IMR-90 (cell line): ENCODE measurements at regions not wholly inside any gene's neighbourhood (a gene's known extent, or its start where the extent isn't known, plus 50 kb on each side); places are given as distances from the start of the nearest gene placed in this dataset.

ENCODE experiments used
- ATAC-seq: fragments of 200-7000 bp; cut with Tn5 transposase; 2 replicates; pipeline ENCODE4 v1.9.1; 2020; ENCODE audit warnings: low read depth, mild to moderate bottlenecking, moderate library complexity
- BruUV-seq: library from RNA; stranded (reverse); fragments of 400-500 nt; replicated peaks from 2 replicates; lab custom pipeline; 2021; lab: Mats Ljungman, UMichigan
- CTCF ChIA-PET: fragments of 300-600 bp; formaldehyde crosslinking; extraction: SDS; loops from one replicate; lab custom pipeline; 2021; ENCODE audit warnings: antibody characterized with exemption; lab: Yijun Ruan, JAX
- POLR2A ChIA-PET: fragments of 300-600 bp; sonication (Branson Sonifier 250); formaldehyde crosslinking; loops from one replicate; lab custom pipeline; 2022; ENCODE audit warnings: antibody characterized with exemption; ENCODE audit not compliant: unreplicated experiment; lab: Charles Lee
- DNase-seq: peaks from one replicate; pipeline ENCODE4 v3.0.0; 2013
- H2AFZ ChIP-seq: replicated peaks from 2 replicates; pipeline ENCODE3; 2013; ENCODE audit warnings: low read length, mild to moderate bottlenecking; ENCODE audit not compliant: poor library complexity
- H2AK5ac ChIP-seq: 2 replicates; pipeline ENCODE4 v1.6.1; 2013; ENCODE audit warnings: low read depth, low read length, inconsistent platforms
- H2AK9ac ChIP-seq: replicated peaks from 2 replicates; pipeline ENCODE3; 2013; ENCODE audit warnings: mild to moderate bottlenecking, low read depth, low read length, moderate library complexity; ENCODE audit not compliant: poor library complexity
- H2BK120ac ChIP-seq: 2 replicates; pipeline ENCODE4 v1.6.1; 2013; ENCODE audit warnings: low read depth, low read length, inconsistent platforms
- H2BK15ac ChIP-seq: 3 replicates; pipeline ENCODE4 v1.6.1; 2013; ENCODE audit warnings: low read depth, low read length, inconsistent platforms
- H2BK20ac ChIP-seq: 2 replicates; pipeline ENCODE4 v1.6.1; 2013; ENCODE audit warnings: low read depth, mild to moderate bottlenecking, inconsistent platforms, low read length, moderate library complexity
- H2BK5ac ChIP-seq: 2 replicates; pipeline ENCODE4 v1.6.1; 2013; ENCODE audit warnings: mild to moderate bottlenecking, low read depth, low read length, inconsistent platforms; ENCODE audit not compliant: poor library complexity, severe bottlenecking
- H3K14ac ChIP-seq: replicated peaks from 2 replicates; pipeline ENCODE4 v1.6.1; 2013; ENCODE audit warnings: low read depth, low read length, inconsistent platforms
- H3K18ac ChIP-seq: 2 replicates; pipeline ENCODE4 v1.6.1; 2013; ENCODE audit warnings: low read depth, low read length, control low read depth
- H3K23ac ChIP-seq: 2 replicates; pipeline ENCODE4 v1.6.1; 2013; ENCODE audit warnings: low read depth, low read length, inconsistent platforms
- H3K27ac ChIP-seq: 2 replicates; pipeline ENCODE4 v1.5.1; 2013; ENCODE audit warnings: mild to moderate bottlenecking, control low read depth, low read length; ENCODE audit not compliant: insufficient read depth
- H3K27me3 ChIP-seq: 2 replicates; pipeline ENCODE4 v1.6.1; 2013; ENCODE audit warnings: low read length; ENCODE audit not compliant: control insufficient read depth, insufficient read depth
- H3K36me3 ChIP-seq: 2 replicates; pipeline ENCODE4 v1.6.1; 2013; ENCODE audit warnings: low read length, mixed read lengths; ENCODE audit not compliant: control insufficient read depth, insufficient read depth
- H3K4ac ChIP-seq: 2 replicates; pipeline ENCODE4 v1.6.1; 2013; ENCODE audit warnings: low read depth, low read length, inconsistent platforms
- H3K4me1 ChIP-seq: 2 replicates; pipeline ENCODE4 v1.6.1; 2013; ENCODE audit warnings: low read length, mixed read lengths; ENCODE audit not compliant: control insufficient read depth, insufficient read depth
- H3K4me2 ChIP-seq: 2 replicates; pipeline ENCODE4 v1.6.1; 2013; ENCODE audit warnings: low read depth, mild to moderate bottlenecking, control low read depth, low read length, moderate library complexity
- H3K4me3 ChIP-seq: 2 replicates; pipeline ENCODE4 v1.5.1; 2013; ENCODE audit warnings: low read depth, mild to moderate bottlenecking, control low read depth, low read length, moderate library complexity; ENCODE audit not compliant: insufficient read depth
- H3K56ac ChIP-seq: 2 replicates; pipeline ENCODE4 v1.6.1; 2013; ENCODE audit warnings: low read length, inconsistent platforms; ENCODE audit not compliant: insufficient read depth; ENCODE audit errors: extremely low read depth
- H3K79me1 ChIP-seq, 2 experiments: 2 replicates each; pipeline ENCODE4 v1.6.1; 2013; ENCODE audit warnings: low read length in 2 of 2, inconsistent platforms in 1 of 2, low read depth in 1 of 2
- H3K9ac ChIP-seq: 2 replicates; pipeline ENCODE4 v1.6.1; 2013; ENCODE audit warnings: low read depth, low read length, control low read depth
- H3K9me1 ChIP-seq: 2 replicates; pipeline ENCODE4 v1.6.1; 2013; ENCODE audit warnings: low read length, inconsistent platforms; ENCODE audit not compliant: insufficient read depth
- H3K9me3 ChIP-seq: 2 replicates; pipeline ENCODE4 v1.6.1; 2013; ENCODE audit warnings: low read length; ENCODE audit not compliant: control insufficient read depth, insufficient read depth
- H4K20me1 ChIP-seq: 2 replicates; pipeline ENCODE4 v1.6.1; 2013; ENCODE audit warnings: low read length, inconsistent platforms; ENCODE audit not compliant: insufficient read depth
- H4K5ac ChIP-seq: 2 replicates; pipeline ENCODE4 v1.6.1; 2013; ENCODE audit warnings: mild to moderate bottlenecking, low read depth, low read length, control low read depth
- H4K8ac ChIP-seq, 2 experiments: 2 replicates each; pipeline ENCODE4 v1.6.1; 2013; ENCODE audit warnings: low read depth in 2 of 2, low read length in 2 of 2, control low read depth in 1 of 2, inconsistent platforms in 1 of 2
- H4K91ac ChIP-seq: 2 replicates; pipeline ENCODE4 v1.6.1; 2013; ENCODE audit warnings: low read depth, low read length, inconsistent platforms; ENCODE audit not compliant: insufficient read depth
- BHLHE40 ChIP-seq: fragments of 150-350 bp; IDR thresholded peaks from 2 replicates; pipeline ENCODE4 v1.6.1; 2016; ENCODE audit warnings: mild to moderate bottlenecking, low read depth, low read length
- CEBPB ChIP-seq: IDR thresholded peaks from 2 replicates; pipeline ENCODE4 v1.6.1; 2012; ENCODE audit warnings: low read depth, low read length, improper control_type of control experiment
- CHD1 ChIP-seq: IDR thresholded peaks from 2 replicates; pipeline ENCODE4 v1.6.1; 2012; ENCODE audit warnings: low read depth, low read length, improper control_type of control experiment
- FOS ChIP-seq: fragments of 150-350 bp; IDR thresholded peaks from 2 replicates; pipeline ENCODE4 v1.6.1; 2016; ENCODE audit warnings: low read depth, low read length
- MAFK ChIP-seq: IDR thresholded peaks from 2 replicates; pipeline ENCODE4 v1.6.1; 2012; ENCODE audit warnings: low read depth, low read length, improper control_type of control experiment
- MAZ ChIP-seq: IDR thresholded peaks from 2 replicates; pipeline ENCODE4 v1.6.1; 2012; ENCODE audit warnings: low read depth, mild to moderate bottlenecking, low read length, improper control_type of control experiment, moderate library complexity, borderline replicate concordance
- MXI1 ChIP-seq: IDR thresholded peaks from 2 replicates; pipeline ENCODE4 v1.6.1; 2012; ENCODE audit warnings: low read depth, mild to moderate bottlenecking, low read length, moderate library complexity, borderline replicate concordance
- NFE2L2 ChIP-seq: fragments of 150-350 bp; IDR thresholded peaks from 2 replicates; pipeline ENCODE4 v1.6.1; 2016; ENCODE audit warnings: low read depth, mild to moderate bottlenecking, low read length
- POLR2A ChIP-seq: IDR thresholded peaks from 2 replicates; pipeline ENCODE4 v1.6.1; 2012; ENCODE audit warnings: mild to moderate bottlenecking, low read depth, low read length
- RCOR1 ChIP-seq: IDR thresholded peaks from 2 replicates; pipeline ENCODE4 v1.6.1; 2012; ENCODE audit warnings: mild to moderate bottlenecking, low read length, improper control_type of control experiment; ENCODE audit not compliant: insufficient replicate concordance
- RFX5 ChIP-seq: IDR thresholded peaks from 2 replicates; pipeline ENCODE4 v1.8.0; 2012; ENCODE audit warnings: low read depth, mild to moderate bottlenecking, low read length, moderate library complexity
- SMC3 ChIP-seq: fragments of 150-350 bp; IDR thresholded peaks from 2 replicates; pipeline ENCODE4 v1.6.1; 2016; ENCODE audit warnings: low read depth, mild to moderate bottlenecking, antibody characterized with exemption, low read length, moderate library complexity
- WGBS, 2 experiments: methylation state at CpG; one replicate each; pipeline versions ENCODE4 v1.1.5 to v1.1.7; 2013; ENCODE audit warnings: missing lambda C conversion rate in 2 of 2; ENCODE audit not compliant: insufficient read length in 1 of 2; ENCODE audit errors: extremely low coverage in 2 of 2; 5-methylcytosine and 5-hydroxymethylcytosine counted together
- dilution Hi-C: fragments of 300-500 bp; cut with HindIII; formaldehyde crosslinking; loops from one replicate; pipeline ENCODE4 v1.14.3; 2018; ENCODE audit warnings: low sequenced_read_pairs; ENCODE audit not compliant: unreplicated experiment
- in situ Hi-C: fragments of 300-500 bp; cut with MboI; formaldehyde crosslinking; loops from 3 replicates; pipeline ENCODE4 v1.14.3; 2019; ENCODE audit warnings: low sequenced_read_pairs, inconsistent platforms, mixed read lengths
- intact Hi-C: fragments of 100-400 bp; cut with micrococcal nuclease; formaldehyde crosslinking; loops from 2 replicates; pipeline ENCODE4 v1.10.0; 2022
- TF ChIP-seq, protein P1 (sequence below): conservative IDR thresholded peaks from 2 replicates; pipeline ENCODE4 v1.5.1; 2012; ENCODE audit warnings: mild to moderate bottlenecking, low read depth, low read length, improper control_type of control experiment
- TF ChIP-seq, protein P2 (sequence below): fragments of 150-350 bp; IDR thresholded peaks from 2 replicates; pipeline ENCODE4 v1.6.1; 2017; ENCODE audit warnings: mild to moderate bottlenecking, antibody characterized with exemption, low read length, low read depth

DNA sequence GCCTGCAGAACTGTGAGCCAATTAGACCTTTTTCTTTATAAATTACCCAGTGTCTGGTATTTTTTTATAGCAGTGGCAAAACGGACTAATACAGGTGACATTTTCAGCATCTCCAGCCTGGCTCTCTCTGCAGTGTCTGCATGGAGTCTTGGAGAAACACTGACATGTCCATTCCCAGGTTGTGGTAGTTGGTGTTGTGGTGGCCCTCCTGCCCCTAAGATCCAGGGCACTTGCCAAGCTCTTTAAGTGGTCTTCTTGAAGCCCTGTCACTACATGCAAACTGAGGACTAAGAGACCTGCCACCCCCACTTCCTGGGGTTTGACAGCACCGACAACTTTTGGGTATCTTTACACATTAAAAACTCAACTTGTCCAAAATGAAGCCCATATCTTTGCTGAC lies 419.4 kb downstream of the NPHP4 start:
- H3K27me3 ChIP-seq = no peaks in the 10 kb centered on the region
- no peaks in the 10 kb centered on the region for H3K36me3 ChIP-seq
- DNase-seq (no peak), ATAC-seq (no peak)
- no peaks in the 10 kb centered on the region for H3K9me1 ChIP-seq
- H3K23ac ChIP-seq = no peak overlapping the region
- ChIA-PET CTCF (no interaction called here), POLR2A (no interaction called here)
- H4K8ac ChIP-seq = no peak overlapping the region
- intact Hi-C loops (no loop called here), dilution Hi-C loops (no loop called here), in situ Hi-C loops (no loop called here)
- BruUV-seq = no TSS peak
- H3K4ac ChIP-seq = no peak overlapping the region
- no peak overlapping the region for H2BK120ac ChIP-seq
- no peak overlapping the region for H3K4me3 ChIP-seq
- H3K56ac ChIP-seq = no peak overlapping the region
- no peak overlapping the region for H3K18ac ChIP-seq
- WGBS, 2 experiments = no CpG with 5 or more reads among the region's 2 CpGs
- no peak overlapping the region for H3K14ac ChIP-seq
- H4K20me1 ChIP-seq = no peaks in the 10 kb centered on the region
- H2AK9ac ChIP-seq = no peak overlapping the region
- no peak overlapping the region for H2BK15ac ChIP-seq
- H2AFZ ChIP-seq = no peak overlapping the region
- H3K9ac ChIP-seq = no peak overlapping the region
- no peaks in the 10 kb centered on the region for H3K4me1 ChIP-seq
- no peak overlapping the region for H2AK5ac ChIP-seq
- H3K27ac ChIP-seq = no peak overlapping the region
- H3K4me2 ChIP-seq = no peak overlapping the region
- H4K91ac ChIP-seq = no peak overlapping the region
- H2BK20ac ChIP-seq = no peak overlapping the region
- H4K5ac ChIP-seq = no peak overlapping the region
- no peaks in the 10 kb centered on the region for H3K79me1 ChIP-seq
- H3K9me3 ChIP-seq = peaks cover 43% of the 10 kb centered on the region
- TF ChIP-seq BHLHE40 (no peak), RFX5 (no peak), MXI1 (no peak), RCOR1 (no peak), MAZ (no peak), POLR2A (no peak), MAFK (no peak), NFE2L2 (no peak), CEBPB (no peak), CHD1 (no peak), SMC3 (no peak), FOS (no peak)
- TF ChIP-seq, protein P1, sequence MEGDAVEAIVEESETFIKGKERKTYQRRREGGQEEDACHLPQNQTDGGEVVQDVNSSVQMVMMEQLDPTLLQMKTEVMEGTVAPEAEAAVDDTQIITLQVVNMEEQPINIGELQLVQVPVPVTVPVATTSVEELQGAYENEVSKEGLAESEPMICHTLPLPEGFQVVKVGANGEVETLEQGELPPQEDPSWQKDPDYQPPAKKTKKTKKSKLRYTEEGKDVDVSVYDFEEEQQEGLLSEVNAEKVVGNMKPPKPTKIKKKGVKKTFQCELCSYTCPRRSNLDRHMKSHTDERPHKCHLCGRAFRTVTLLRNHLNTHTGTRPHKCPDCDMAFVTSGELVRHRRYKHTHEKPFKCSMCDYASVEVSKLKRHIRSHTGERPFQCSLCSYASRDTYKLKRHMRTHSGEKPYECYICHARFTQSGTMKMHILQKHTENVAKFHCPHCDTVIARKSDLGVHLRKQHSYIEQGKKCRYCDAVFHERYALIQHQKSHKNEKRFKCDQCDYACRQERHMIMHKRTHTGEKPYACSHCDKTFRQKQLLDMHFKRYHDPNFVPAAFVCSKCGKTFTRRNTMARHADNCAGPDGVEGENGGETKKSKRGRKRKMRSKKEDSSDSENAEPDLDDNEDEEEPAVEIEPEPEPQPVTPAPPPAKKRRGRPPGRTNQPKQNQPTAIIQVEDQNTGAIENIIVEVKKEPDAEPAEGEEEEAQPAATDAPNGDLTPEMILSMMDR = no peak
- TF ChIP-seq, protein P2, sequence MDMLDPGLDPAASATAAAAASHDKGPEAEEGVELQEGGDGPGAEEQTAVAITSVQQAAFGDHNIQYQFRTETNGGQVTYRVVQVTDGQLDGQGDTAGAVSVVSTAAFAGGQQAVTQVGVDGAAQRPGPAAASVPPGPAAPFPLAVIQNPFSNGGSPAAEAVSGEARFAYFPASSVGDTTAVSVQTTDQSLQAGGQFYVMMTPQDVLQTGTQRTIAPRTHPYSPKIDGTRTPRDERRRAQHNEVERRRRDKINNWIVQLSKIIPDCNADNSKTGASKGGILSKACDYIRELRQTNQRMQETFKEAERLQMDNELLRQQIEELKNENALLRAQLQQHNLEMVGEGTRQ = no peak
- no peak overlapping the region for H2BK5ac ChIP-seq
